ENCODE measurements at regions not wholly inside any gene's neighbourhood (a gene's known extent, or its start where the extent isn't known, plus 50 kb on each side); places are given as distances from the start of the nearest gene placed in this dataset.

DNA sequence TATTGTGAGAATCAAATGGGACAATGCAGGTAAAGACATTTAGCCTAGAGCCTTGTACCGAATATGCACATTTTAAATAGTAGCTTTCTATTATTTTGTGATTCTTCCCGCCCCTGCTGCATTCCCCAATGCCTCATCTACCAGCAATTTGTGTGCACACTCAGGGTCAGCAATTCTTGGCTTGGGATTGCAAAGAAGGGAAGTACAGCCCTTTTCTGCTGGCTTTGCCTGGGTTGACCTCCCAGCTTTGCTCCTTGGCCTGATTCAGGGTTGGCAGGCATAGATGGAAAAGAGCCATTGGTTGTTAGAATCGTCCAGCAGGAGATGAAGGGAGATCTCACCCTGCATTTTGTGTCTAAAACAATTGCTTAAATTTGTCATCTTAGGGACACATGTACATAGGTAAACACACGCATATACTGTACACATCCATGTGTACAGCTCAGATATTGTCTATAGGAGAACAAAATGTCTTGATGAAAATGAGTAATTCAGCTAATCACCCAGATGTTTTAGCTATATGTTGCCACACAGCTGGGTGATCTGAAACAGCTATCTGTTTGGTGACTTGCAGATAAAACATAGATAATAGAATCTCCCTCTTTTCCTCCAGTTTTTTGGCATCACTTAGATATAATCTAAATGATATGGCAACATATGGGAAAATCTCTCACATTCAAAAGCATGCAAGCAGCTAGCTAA, 340.9 kb upstream of the TBL1XR1 start:
- ATAC-seq, result no peak

DNA sequence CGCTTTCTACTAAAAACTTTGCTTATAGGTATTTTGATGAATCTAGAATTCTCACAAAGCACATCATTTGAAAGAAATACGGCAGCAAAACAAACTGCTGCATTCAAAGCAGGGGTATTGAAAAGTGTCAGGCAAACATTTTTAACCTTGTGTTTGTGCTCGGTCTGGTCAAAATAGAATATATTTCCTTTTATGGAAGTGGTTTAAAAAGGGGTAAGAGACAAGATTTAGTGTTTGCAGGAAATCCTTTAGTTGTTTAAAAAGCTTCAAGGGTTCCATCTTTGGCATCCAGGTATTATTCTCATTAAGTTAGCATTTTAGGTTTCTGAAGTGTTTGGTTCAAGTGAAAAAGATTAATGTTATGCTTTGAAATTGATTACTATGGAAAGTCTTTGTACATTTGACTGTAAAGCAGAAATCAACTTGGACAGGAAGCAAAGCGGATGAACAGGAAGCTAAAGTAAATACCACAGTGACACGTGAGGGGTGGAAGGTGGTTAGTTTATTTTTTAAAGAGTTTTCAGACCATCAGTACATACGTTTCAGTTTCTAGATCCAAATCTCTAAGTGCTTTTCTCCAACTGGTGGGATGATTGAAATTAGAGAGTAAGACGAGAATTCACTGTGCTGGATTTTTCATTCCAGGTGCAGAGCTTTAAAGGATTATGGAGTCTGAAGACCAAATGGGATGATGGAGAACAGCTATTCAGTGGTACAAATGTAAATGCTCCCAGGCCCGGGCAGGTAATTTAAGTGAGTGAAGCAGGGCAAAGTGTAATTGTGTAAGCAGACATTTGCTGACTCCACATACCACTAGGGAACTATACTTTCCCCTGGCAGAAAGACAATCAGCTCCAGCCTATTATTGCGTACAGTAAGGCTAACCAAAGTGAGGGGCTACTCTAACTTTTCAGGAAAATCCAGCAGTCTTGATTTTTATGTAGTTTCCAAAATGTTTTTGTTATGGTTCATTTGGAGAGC, 341.8 kb upstream of the TBL1XR1 start:
- ATAC-seq, result peak; percentile 46

DNA sequence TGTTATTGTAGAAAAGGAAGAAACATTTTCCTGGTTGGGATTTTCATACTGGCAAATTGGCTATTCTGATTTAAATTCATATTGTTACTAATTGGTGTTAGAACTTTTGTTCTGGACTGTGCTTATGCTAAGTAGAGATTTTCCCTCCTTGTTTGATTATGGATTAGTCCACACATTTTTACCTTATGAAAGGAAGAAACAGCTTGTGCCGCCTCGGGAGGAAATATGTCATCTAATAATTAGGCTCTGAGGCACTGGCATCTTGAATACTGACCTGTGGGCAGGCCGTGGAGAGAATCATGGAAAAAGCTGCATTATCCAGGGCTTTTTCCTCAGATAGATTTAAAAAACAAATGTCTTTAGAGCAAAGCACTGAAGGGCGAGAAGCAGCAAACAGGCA, 344.3 kb upstream of the TBL1XR1 start:
- no peak for ATAC-seq

DNA sequence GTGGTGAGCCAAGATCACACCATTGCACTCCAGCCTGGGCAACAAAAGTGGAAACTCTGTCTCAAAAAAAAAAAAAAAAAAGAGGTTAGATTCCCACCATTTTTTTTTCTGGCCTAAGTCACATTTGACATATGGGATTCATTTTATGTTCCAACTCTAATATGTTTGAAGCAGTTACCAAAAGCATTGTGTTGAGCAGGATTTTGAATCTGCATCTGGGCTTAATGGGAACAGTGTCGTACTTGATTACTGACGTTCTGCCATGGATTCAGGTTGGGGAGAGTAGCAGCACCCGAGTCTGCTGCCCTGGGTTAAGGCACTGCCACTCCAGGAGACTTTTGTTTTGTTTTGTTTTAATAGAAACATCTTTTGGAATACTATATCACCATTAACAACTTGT, 348.7 kb upstream of the TBL1XR1 start:
- no peak for ATAC-seq

- ATAC-seq, result no peak
Observed at GRCh38 chr3:177547711-177548350, 350.5 kb upstream of the TBL1XR1 start.

- no peak for ATAC-seq
Observed at GRCh38 chr3:177550667-177551066, 353.4 kb upstream of the TBL1XR1 start.

DNA sequence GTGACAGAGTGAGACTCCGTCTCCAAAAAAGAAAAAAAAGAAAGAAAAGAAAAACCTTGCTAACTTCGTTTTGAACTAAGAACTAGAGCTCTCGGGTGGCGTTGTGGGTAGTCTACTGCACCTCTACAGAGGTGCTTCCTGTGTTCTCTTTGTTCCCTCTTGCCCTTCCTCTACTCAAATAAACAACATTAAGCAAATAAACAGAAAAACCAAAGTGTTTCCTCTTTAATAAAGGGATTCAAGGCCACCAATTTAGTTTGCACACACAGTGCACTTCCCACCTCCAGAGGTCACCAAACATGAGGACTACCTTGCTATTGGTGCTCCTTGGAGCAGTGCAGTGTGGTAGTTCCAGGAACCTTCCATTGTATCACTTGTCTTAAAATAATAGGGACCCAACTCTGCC, 354.2 kb upstream of the TBL1XR1 start:
- ATAC-seq, result peak; percentile 22

DNA sequence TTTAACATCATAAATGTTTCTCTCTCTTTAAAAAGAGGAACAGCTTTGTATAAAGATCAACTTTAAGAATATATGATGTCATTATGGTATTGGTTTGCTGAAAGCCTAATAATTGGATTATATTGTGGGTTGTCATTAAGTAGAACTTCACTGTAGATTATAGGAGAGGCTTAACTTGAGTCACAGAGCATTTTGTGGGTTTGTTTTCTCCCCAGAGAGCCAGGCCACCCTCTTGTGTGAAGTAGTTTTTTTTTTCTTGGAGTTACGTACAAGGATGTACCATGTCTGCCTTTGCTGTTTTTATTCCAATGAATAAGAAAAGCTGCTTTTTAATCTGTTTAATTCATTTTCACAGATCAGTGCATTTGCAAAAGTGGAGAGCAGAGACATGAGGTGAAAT, 354.8 kb upstream of the TBL1XR1 start:
- ATAC-seq, result no peak

- no peak for ATAC-seq
Observed at GRCh38 chr3:177553012-177553411, 355.7 kb upstream of the TBL1XR1 start.

DNA sequence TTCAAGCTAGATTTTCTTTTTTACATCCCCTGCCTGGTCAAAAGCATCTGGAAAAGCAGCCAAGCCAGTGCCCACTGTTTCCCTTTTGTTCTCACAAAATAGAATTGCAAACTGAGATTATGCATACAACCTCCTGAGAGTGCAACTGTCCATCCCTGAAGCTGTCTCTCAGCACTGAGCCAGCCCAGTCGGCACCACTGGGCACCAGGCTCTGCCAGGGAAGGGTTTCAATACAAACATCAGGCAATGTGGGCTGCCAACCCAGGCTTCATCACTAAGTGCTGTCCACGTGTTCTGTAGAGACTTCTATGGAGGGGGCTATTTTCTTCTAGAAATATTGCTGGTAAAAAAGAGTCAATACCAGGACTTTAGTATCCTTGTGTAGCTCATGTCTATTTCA, 356.3 kb upstream of the TBL1XR1 start:
- no peak for ATAC-seq

- ATAC-seq, result peak; percentile 70
Observed at GRCh38 chr3:177554895-177555759, 357.8 kb upstream of the TBL1XR1 start.

DNA sequence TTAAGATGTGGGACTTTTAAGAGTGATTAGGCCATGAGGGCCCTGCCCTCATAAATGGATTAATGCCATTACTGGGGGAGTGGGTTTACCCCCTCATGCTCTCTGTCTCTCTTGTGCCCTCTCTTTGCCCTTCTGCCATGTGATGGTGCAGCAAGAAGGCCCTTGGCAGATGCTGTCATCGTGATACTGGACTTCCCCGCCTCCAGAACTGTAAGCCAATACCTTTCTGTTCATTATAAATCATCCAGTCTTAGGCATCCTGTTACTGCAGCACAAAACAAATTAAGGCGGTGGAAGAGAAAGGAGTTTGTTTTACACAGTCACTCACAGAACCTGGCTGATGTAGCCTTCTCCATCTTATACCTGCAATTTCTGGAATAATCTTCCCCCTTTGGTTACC, 360.3 kb upstream of the TBL1XR1 start:
- ATAC-seq, result no peak

GRCh38 chr3:177561365-177561764, 364.1 kb upstream of the TBL1XR1 start:
- ATAC-seq, result no peak

- ATAC-seq, result no peak
Observed at GRCh38 chr3:177561769-177562392, 364.6 kb upstream of the TBL1XR1 start.

GRCh38 chr3:177563243-177563780, 366.0 kb upstream of the TBL1XR1 start:
- no peak for ATAC-seq

DNA sequence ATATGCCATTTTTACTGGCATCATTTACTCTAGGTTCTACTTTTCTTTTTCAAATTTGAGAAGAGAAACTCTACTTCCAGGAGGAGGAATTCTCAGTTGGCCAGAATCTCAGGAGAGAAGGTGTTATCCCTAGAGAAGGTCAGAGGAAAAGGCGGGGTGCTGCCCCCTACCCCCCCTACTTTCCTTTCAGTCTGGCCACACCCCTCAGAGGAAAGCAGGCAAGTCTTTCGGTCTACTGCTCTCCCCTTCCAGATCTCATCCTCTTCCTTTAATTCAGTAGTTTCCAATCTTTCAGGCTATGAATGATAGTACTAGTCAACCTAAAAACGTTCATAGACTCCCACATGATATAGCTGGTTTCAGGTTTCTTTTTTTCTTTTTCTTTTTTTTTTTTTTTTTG, 366.5 kb upstream of the TBL1XR1 start:
- ATAC-seq, result no peak

GRCh38 chr3:177565981-177566380, 368.7 kb upstream of the TBL1XR1 start:
- peak; percentile 62 for ATAC-seq

DNA sequence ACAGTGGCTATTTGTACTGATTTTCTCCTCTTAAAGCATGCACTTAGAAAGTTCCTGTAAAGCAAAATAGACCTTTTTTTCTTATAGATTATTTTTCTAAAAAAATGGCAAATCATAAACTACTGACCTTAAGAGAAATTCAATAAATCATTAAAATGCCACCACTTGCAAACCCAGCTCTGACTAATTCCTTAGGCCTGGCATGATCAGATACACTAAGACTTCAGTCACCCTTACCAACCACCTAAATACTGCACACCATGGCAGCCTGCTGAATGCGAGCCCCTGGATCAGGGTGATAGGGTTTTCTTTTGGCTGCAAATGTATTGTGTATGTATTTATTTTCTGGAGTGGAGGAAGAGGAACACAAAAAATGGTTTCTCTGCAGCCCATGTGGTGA, 370.6 kb upstream of the TBL1XR1 start:
- ATAC-seq, result no peak

DNA sequence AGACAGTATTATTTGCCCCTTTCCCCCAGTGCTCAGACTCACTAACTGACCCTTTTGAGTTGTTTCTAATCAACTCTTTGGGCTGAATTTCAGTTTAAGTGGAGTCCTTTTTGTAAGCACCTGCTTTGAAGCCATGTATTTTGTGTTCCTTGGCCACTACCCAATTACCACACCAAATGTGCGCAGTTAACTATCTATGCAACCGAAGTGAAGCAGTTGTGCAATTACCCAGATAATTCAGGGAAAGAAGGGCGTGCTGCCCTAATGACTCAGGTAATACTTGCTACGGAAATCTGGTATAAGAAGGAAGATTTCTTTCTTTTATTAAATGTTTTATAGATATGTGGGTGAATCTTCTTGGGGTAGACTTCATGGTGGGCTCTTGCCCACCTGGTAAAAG, 371.9 kb upstream of the TBL1XR1 start:
- ATAC-seq, result peak; percentile 77

DNA sequence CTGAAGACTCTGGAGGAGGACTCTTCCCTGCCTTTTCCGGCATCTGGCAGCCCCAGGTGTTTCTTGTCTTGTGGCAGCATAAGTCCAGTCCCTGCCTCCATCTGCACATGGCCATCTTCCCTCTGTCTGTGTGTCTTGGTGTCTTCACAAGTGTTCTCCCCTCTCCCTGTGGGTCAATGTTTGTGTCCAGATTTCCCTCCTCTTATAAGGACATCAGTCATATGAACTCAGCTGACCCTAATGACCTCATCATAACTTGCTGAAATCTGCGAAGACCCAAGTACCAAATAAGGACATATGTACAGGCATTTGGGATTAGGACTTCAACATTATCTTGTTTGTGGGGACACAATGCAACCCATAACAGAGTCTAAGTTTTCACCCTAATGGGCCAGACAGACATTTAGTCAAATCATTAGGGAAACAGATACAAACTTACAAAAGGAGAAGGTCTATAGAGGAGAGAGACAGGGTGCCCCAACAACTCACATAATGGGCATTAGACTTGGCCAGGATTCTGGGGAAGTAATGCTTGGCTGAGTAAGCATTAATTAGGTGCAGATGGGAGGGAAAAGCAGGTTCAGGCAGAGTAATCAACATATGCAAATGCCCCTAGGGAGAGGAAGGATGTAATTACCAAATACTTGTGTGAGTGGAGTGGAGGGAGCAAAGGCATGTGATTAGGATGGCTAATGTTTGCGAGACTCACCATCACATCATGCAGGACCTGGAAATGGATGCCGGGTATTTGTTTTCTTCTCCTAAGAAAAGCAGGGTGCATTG, 372.8 kb upstream of the TBL1XR1 start:
- peak; percentile 88 for ATAC-seq
